Neural cell (in vitro differentiated cells): ENCODE measurements at regions not wholly inside any gene's neighbourhood (a gene's known extent, or its start where the extent isn't known, plus 50 kb on each side); places are given as distances from the start of the nearest gene placed in this dataset.

ENCODE experiments used
- CTCF ChIP-seq: fragments of 450-650 bp; IDR thresholded peaks from 2 replicates; pipeline ENCODE4 v1.5.1; 2014; ENCODE audit warnings: antibody characterized with exemption, mild to moderate bottlenecking, moderate library complexity; ENCODE audit not compliant: poor library complexity, severe bottlenecking
- EZH2 ChIP-seq: fragments of 200-600, 300-800 bp; shearing (Covaris generic), sonication (generic); IDR thresholded peaks from 2 replicates; pipeline ENCODE4 v1.6.1; 2014; ENCODE audit warnings: antibody characterized with exemption, low read length, borderline replicate concordance, mild to moderate bottlenecking; ENCODE audit not compliant: insufficient read depth, poor library complexity, severe bottlenecking
- TAF1 ChIP-seq: IDR thresholded peaks from 2 replicates; pipeline ENCODE4 v1.6.1; 2012; ENCODE audit warnings: low read depth

- TF ChIP-seq CTCF (no peak), EZH2 (no peak), TAF1 (no peak)
Measured at GRCh38 chr11:114877976-114878375, 199.6 kb downstream of the NXPE2 start.
